ENCODE measurements at regions not wholly inside any gene's neighbourhood (a gene's known extent, or its start where the extent isn't known, plus 50 kb on each side); places are given as distances from the start of the nearest gene placed in this dataset.

- no peak for TF ChIP-seq CTCF (conservative IDR thresholded peaks at IDR 0.05; ENCODE audit: low read length)
- TF ChIP-seq EZH2phosphoT487 (IDR thresholded peaks at IDR 0.05; ENCODE audit: borderline replicate concordance), result no peak
Observed at GRCh38 chr7:81430761-81431160, 339.1 kb downstream of the HGF start.
